H1 (cell line): ENCODE measurements at regions not wholly inside any gene's neighbourhood (a gene's known extent, or its start where the extent isn't known, plus 50 kb on each side); places are given as distances from the start of the nearest gene placed in this dataset.

Source experiments
- CBX8 ChIP-seq: fragments of 300-800, 300-1000 bp; sonication (generic); IDR thresholded peaks from 2 replicates; pipeline ENCODE4 v1.7.1; 2016; ENCODE audit warnings: low read depth, low read length, borderline replicate concordance
- CHD7 ChIP-seq: fragments of 300-600 bp; sonication (generic); IDR thresholded peaks from 2 replicates; pipeline ENCODE4 v1.7.1; 2012; ENCODE audit warnings: low read length, moderate library complexity, mild to moderate bottlenecking, inconsistent platforms; ENCODE audit not compliant: insufficient replicate concordance
- JUN ChIP-seq: IDR thresholded peaks from 2 replicates; pipeline ENCODE4 v1.6.1; 2011; ENCODE audit warnings: low read depth, mild to moderate bottlenecking, improper control_type of control experiment, low read length
- JUND ChIP-seq: IDR thresholded peaks from 2 replicates; pipeline ENCODE4 v1.6.1; 2011; ENCODE audit warnings: mild to moderate bottlenecking, improper control_type of control experiment, low read length
- PHF8 ChIP-seq: fragments of 200-600 bp; sonication (generic); conservative IDR thresholded peaks from 2 replicates; pipeline ENCODE4 v1.7.1; 2012; ENCODE audit warnings: low read depth, mild to moderate bottlenecking, inconsistent platforms, low read length, moderate library complexity

GRCh38 chr20:51208162-51208561 lies 185.3 kb upstream of the KCNG1 start (continued):
- no peak for TF ChIP-seq CHD7
- no peak for TF ChIP-seq JUN
- no peak for TF ChIP-seq JUND
- TF ChIP-seq CBX8 = no peak
- TF ChIP-seq PHF8 = no peak
